CMK (cell line): ENCODE measurements at regions not wholly inside any gene's neighbourhood (a gene's known extent, or its start where the extent isn't known, plus 50 kb on each side); places are given as distances from the start of the nearest gene placed in this dataset.

ENCODE experiments used
- DNase-seq: peaks from one replicate; pipeline ENCODE4 v3.0.0-alpha.2; 2010; ENCODE audit warnings: low read depth

DNA sequence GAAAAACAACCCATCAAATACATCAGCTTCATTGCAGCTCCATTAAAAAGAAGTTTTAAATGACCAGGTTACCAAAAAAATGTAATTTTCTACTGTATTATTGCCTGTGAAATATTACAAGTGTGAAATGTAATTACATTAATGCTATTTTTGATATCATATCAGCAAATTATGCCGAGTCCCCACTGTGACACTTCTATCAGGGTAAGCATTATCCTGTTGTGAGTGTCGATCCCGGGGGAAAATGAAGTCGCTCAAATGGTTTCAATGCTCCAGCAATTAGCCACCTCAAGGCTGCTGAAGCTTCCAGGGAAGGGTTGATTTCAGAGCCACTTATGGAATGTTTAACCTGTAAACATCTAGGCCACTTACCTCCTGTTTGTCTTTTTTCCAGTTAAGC is 70.4 kb downstream of the RCN1 start:
- DNase-seq, result no peak

- DNase-seq, result no peak
Observed at GRCh38 chr11:32162351-32162750, 71.5 kb downstream of the RCN1 start.

DNA sequence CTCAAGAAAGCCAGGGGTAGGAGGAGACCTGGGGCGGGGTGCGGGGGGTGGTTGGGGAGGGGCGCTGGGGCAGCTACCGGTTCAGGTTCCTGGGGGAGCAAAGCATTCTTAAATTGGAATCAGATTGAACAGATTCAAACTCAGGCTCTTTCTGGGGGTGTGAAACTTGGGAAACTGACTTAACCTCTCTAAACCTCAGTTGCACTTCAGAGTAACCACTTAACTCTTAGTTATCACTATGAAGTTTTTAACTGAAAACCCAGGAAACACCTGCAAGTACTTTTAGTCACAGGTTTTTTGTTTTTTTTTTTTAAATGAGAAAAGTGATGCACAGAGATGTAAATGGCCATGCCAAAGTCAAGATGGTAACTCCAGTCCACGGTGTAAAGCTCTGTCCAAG is 72.0 kb downstream of the RCN1 start:
- DNase-seq, result no peak

GRCh38 chr11:32163557-32163956 is 72.7 kb downstream of the RCN1 start:
- DNase-seq, result no peak

DNA sequence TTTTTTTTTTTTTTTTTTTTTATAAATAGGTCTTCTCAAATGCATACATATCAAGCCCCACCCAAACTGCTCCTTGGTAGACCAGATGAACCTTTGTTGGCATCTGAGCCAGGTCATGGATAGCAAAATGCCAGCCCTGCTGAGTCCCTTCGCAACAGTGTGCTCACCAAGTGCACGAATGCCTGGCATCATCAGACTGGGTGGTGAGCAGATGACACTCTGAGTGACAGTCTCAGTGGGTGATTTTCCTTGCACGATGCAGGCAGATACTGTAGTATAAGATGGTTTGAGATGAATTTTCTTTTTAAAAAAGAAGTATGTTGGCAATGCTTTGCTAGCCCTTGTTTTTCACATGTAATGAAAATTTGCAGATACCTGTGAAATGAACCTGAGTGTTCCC is 74.0 kb downstream of the RCN1 start:
- no peak for DNase-seq

DNA sequence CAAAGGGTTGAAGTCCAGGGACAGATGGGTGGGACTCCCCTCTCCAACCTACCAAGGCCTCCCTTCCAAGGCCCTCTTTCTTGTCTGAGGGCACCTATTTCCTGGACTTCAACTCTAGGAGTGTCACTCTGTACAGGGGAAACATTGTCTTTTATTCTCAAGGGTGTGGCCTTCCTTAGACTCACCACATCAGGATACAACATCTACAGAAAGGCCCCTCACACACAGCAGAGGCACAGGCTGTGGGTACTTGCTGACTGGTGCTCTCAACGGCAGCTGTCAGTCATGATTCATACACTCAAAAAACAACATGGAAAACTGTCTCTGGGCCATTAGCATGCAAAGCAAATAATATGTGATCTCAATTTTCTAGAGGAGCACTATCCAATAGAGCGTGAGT is 78.0 kb downstream of the RCN1 start:
- DNase-seq, result no peak

- DNase-seq, result no peak
Observed at GRCh38 chr11:32171445-32171844, 80.6 kb downstream of the RCN1 start.

GRCh38 chr11:32172041-32172847 is 81.4 kb downstream of the RCN1 start:
- DNase-seq, result no peak

- DNase-seq, result no peak
Observed at GRCh38 chr11:32172848-32173834, 82.3 kb downstream of the RCN1 start.

DNA sequence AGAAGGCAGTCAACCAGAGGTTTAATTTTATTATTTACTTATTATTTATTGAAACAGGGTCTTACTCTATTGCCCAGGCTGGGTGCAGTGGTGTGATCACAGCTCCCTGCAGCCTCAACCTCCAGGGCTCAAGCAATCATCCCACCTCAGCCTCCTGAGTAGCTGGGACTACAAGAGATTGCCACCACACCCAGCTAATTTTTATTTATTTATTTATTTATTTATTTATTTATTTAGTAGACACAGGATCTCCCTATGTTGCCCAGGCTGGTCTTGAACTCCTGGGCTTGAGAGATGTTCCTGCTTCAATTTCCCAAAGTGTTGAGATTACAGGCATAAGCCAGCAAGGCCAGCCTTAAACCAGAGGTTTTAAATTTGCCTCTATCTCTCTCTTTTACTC is 83.1 kb downstream of the RCN1 start:
- DNase-seq, result no peak

DNA sequence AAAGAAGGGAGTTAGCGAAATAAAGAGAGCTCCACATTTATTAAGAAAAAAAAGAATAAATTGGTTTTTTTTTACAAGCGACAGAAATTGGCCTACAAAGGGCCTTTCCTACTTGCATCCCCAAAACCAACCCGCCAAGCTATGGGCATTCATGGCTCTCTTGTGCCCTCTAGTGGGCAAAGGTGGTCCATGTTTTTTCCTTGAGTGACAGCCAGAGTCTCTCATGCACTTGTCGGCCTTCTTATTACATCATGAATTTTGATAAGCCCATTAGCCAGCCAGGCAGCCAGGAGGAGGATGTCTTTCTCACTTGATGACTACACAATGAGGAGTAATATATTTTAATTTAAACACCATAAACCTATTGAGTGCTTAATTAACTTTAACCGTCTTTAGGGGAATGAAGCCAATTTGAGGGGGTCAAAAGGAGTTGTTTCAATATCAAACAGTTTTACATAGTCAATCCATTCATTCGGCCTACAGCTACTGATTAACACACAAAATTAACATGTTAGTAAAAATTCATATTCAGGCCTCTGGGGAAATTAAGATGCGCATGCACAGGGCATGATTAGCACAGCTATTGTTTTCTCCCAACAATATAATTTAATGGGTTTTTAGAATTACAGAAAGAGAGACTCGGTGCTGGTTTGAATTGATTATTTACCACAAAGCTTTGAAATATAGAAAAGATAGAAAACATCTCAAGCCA is 85.5 kb downstream of the RCN1 start:
- peak; percentile 56 for DNase-seq

GRCh38 chr11:32178692-32179091 is 87.8 kb downstream of the RCN1 start:
- no peak for DNase-seq

DNA sequence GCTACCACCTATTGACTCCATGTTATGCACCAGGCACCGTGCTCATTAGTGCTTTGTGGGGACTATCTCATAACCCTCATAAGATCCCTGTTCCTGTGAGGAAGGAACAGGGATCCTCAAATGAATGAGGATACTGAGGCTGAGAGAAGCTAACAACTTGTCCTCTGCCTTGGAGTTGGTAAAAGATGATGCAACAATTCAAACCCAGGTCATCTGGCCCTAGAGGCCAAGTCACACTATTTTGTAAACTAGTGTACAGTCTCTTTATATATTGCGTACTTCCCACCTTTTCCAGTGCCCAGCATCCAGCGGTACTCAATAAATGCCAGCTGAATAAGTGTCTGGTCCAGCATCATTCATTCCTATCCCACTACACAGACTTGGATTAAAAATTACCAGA is 92.6 kb downstream of the RCN1 start:
- no peak for DNase-seq

GRCh38 chr11:32184041-32184722 is 93.3 kb downstream of the RCN1 start:
- no peak for DNase-seq

GRCh38 chr11:32184723-32185376 is 94.0 kb downstream of the RCN1 start:
- DNase-seq, result no peak

DNA sequence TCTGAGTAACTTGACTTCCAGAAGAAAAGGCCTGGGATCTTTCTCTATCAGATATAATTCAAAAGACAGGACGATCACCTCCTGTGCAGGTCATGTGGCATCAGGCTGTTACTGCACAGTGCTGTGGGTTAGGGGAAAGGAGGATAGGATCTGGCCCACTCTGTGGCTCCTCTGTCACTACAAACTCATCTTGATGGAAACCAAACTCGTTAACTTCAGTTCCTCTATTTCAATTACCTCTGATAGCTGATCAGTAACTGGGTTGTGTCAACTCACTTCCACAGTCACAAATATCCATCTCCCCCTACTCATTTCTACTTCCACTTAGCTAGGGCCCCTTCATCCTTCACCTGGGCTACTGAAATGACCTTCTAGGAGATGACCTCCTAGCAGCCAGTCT is 95.2 kb downstream of the RCN1 start:
- DNase-seq, result no peak

GRCh38 chr11:32187111-32187510 is 96.2 kb downstream of the RCN1 start:
- no peak for DNase-seq

DNA sequence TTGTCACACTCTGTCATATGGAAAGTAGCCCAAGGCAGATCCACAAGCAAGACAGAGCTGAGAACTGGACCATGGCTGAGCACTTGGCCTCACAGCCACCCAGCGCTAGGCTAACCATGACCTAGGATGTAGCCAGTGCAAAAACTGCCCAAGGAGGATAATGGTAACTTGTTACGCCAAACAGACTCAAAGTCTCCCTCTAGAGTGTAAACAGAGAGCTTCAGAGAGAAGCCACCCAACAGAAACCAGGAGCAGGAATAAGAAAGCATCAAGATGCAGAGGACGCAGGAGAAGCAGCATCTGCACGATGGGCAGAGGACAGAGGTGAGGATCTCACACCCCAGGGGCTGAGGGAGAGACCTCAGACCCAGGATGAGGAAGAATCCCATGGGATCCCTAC is 97.9 kb downstream of the RCN1 start:
- no peak for DNase-seq

DNA sequence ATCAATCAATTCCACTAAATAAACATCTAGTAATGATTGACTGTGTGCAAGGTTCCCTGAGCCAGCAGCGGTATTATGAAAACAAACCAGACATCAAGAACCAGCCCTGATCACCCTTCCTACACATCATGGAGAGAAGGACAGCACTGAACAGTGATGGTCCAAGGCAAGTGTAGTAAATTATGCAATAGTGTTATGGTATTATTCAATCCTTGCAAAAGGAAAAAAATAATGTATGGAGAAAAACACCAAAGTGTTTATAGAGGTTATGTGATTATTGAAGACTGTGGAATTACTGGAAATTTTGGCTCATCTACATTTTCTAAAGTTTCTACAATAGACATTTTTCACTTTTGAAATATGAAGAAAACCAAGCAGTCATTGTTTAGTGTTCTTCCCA is 105.3 kb downstream of the RCN1 start:
- DNase-seq, result no peak

- no peak for DNase-seq
Observed at GRCh38 chr11:32198053-32198452, 107.2 kb downstream of the RCN1 start.

GRCh38 chr11:32200136-32200847 is 109.4 kb downstream of the RCN1 start:
- DNase-seq, result no peak
